ENCODE measurements at regions not wholly inside any gene's neighbourhood (a gene's known extent, or its start where the extent isn't known, plus 50 kb on each side); places are given as distances from the start of the nearest gene placed in this dataset.

- no peak for TF ChIP-seq CTCF (IDR thresholded peaks at IDR 0.05; ENCODE audit: low read depth, low read length, missing control alignments)
- H3K4me3 ChIP-seq (ENCODE audit: low read depth, low read length), result no peak overlapping the region
- in situ Hi-C loops (cut with HindIII; ENCODE audit: low sequenced_read_pairs), result no loop called here
- no peak for DNase-seq (ENCODE audit: low read depth)
These were observed 129.2 kb downstream of the HTR1B start for GRCh38 chr6:77334093-77334492.

GRCh38 chr6:77332915-77333623 lies 130.2 kb downstream of the HTR1B start:
- no peak for TF ChIP-seq CTCF (IDR thresholded peaks at IDR 0.05; ENCODE audit: low read depth, low read length, missing control alignments)
- no peak for DNase-seq (ENCODE audit: low read depth)
- H3K4me3 ChIP-seq (ENCODE audit: low read depth, low read length), result no peak overlapping the region
- in situ Hi-C loops (cut with HindIII; ENCODE audit: low sequenced_read_pairs), result no loop called here

GRCh38 chr6:77326711-77327110 lies 136.6 kb downstream of the HTR1B start:
- DNase-seq (ENCODE audit: low read depth), result no peak
- no peak for TF ChIP-seq CTCF (IDR thresholded peaks at IDR 0.05; ENCODE audit: low read depth, low read length, missing control alignments)
- in situ Hi-C loops (cut with HindIII; ENCODE audit: low sequenced_read_pairs), result no loop called here
- H3K4me3 ChIP-seq (ENCODE audit: low read depth, low read length), result no peak overlapping the region

GRCh38 chr6:77326029-77326428 lies 137.3 kb downstream of the HTR1B start:
- TF ChIP-seq CTCF (IDR thresholded peaks at IDR 0.05; ENCODE audit: low read depth, low read length, missing control alignments), result no peak
- in situ Hi-C loops (cut with HindIII; ENCODE audit: low sequenced_read_pairs), result no loop called here
- no peak overlapping the region for H3K4me3 ChIP-seq (ENCODE audit: low read depth, low read length)
- no peak for DNase-seq (ENCODE audit: low read depth)

- no peak overlapping the region for H3K4me3 ChIP-seq (ENCODE audit: low read depth, low read length)
- in situ Hi-C loops (cut with HindIII; ENCODE audit: low sequenced_read_pairs), result no loop called here
- no peak for TF ChIP-seq CTCF (IDR thresholded peaks at IDR 0.05; ENCODE audit: low read depth, low read length, missing control alignments)
- no peak for DNase-seq (ENCODE audit: low read depth)
These were observed 138.4 kb downstream of the HTR1B start for GRCh38 chr6:77324866-77325265.

GRCh38 chr6:77322604-77323003 lies 140.7 kb downstream of the HTR1B start:
- no peak for TF ChIP-seq CTCF (IDR thresholded peaks at IDR 0.05; ENCODE audit: low read depth, low read length, missing control alignments)
- no peak for DNase-seq (ENCODE audit: low read depth)
- no peak overlapping the region for H3K4me3 ChIP-seq (ENCODE audit: low read depth, low read length)
- in situ Hi-C loops (cut with HindIII; ENCODE audit: low sequenced_read_pairs), result no loop called here

Data from astrocyte of the cerebellum (primary cell).